ENCODE measurements at regions not wholly inside any gene's neighbourhood (a gene's known extent, or its start where the extent isn't known, plus 50 kb on each side); places are given as distances from the start of the nearest gene placed in this dataset.

- no peak for FAIRE-seq
- Histone ChIP-seq H3K4me1 (ENCODE audit: insufficient read depth, low read length) (no peaks in the 10 kb centered on the region), H2AFZ (ENCODE audit: low read length) (no peak overlapping the region), H3K4me2 (ENCODE audit: low read depth, low read length) (no peak overlapping the region), H3K27me3 (ENCODE audit: control insufficient read depth in 1 of 2, insufficient read depth in 2 of 2, low read length in 2 of 2) (peaks cover 3 to 9% of the 10 kb centered on the region in 2 experiments; a peak in 2 of 5 replicates), H3K9ac (ENCODE audit: insufficient read depth, low read depth, low read length) (no peak overlapping the region), H3K79me2 (ENCODE audit: insufficient read depth, low read length) (no peaks in the 10 kb centered on the region), H3K27ac (ENCODE audit: extremely low read length, insufficient read depth, low read length) (no peak overlapping the region), H3K4me3 (replicated peaks in 1 of 3; ENCODE audit: insufficient read depth in 1 of 3, low read depth in 2 of 3, low read length in 3 of 3) (no peak overlapping the region), H4K20me1 (ENCODE audit: insufficient read depth, low read length) (no peaks in the 10 kb centered on the region), H3K9me3 (ENCODE audit: low read length) (no peaks in the 10 kb centered on the region), H3K36me3 (replicated peaks in 1 of 2; ENCODE audit: control insufficient read depth in 1 of 2, insufficient read depth in 2 of 2, low read length in 2 of 2) (no peaks in the 10 kb centered on the region)
- in situ Hi-C loops (cut with HindIII; ENCODE audit: extremely low pct_ligation_motif_present, low pct_unique_long_range_greater_than_20kb) (no loop called here), intact Hi-C loops (cut with micrococcal nuclease; ENCODE audit: unreplicated experiment) (no loop called here)
- no peak for TF ChIP-seq SP1 (IDR thresholded peaks at IDR 0.05)
- TF ChIP-seq SP1 (CRISPR knock-in tag; IDR thresholded peaks at IDR 0.05) = no peak
- no peak for TF ChIP-seq NR1H2 (CRISPR knock-in tag; IDR thresholded peaks at IDR 0.05; ENCODE audit: borderline replicate concordance, low read depth)
- TF ChIP-seq ZNF660 (CRISPR knock-in tag; IDR thresholded peaks at IDR 0.05; ENCODE audit: borderline replicate concordance, low read depth) = no peak
- no peak for TF ChIP-seq HIC2 (CRISPR knock-in tag; IDR thresholded peaks at IDR 0.05; ENCODE audit: low read depth)
- TF ChIP-seq ZNF644 (CRISPR knock-in tag; IDR thresholded peaks at IDR 0.05; ENCODE audit: low read depth) = no peak
- TF ChIP-seq POLR2AphosphoS2 (IDR thresholded peaks at IDR 0.05; ENCODE audit: low read depth, low read length) = no peak
- TF ChIP-seq RARA (CRISPR knock-in tag; IDR thresholded peaks at IDR 0.05) = no peak
- no peak for TF ChIP-seq THYN1 (CRISPR knock-in tag; IDR thresholded peaks at IDR 0.05; ENCODE audit: borderline replicate concordance, low read depth)
- no peak for TF ChIP-seq RCOR2 (CRISPR knock-in tag; IDR thresholded peaks at IDR 0.05)
- TF ChIP-seq SYNCRIP (IDR thresholded peaks at IDR 0.05; ENCODE audit: insufficient read depth, low read depth, low read length) = no peak
- TF ChIP-seq EED (CRISPR knock-in tag; IDR thresholded peaks at IDR 0.05) = no peak
- no peak for TF ChIP-seq ZNF75D (CRISPR knock-in tag; IDR thresholded peaks at IDR 0.05; ENCODE audit: borderline replicate concordance)
- TF ChIP-seq SIN3A (IDR thresholded peaks at IDR 0.05; ENCODE audit: borderline replicate concordance, low read depth, low read length) = no peak
- 23% methylated on average over 4 of the region's 4 CpGs for WGBS (ENCODE audit: low lambda C conversion rate)
- no peak for DNase-seq (ENCODE audit: low spot score)
- ChIA-PET POLR2A (no interaction called here), CTCF (ENCODE audit: low intra/inter-chr PET ratio, low total read pairs) (no interaction called here)
- no TSS peak for BruUV-seq (replicated peaks)
- no peak for ATAC-seq
Measured at GRCh38 chr22:22835242-22835641, 52.4 kb upstream of the IGLL5 start.

All from HepG2 (cell line).